HL-60/S4 (cell line): ENCODE measurements at regions not wholly inside any gene's neighbourhood (a gene's known extent, or its start where the extent isn't known, plus 50 kb on each side); places are given as distances from the start of the nearest gene placed in this dataset.

Experiments used
- in situ Hi-C: fragments of 300-500 bp; cut with MboI; formaldehyde crosslinking; loops from 2 replicates; pipeline ENCODE4 v1.14.3; 2022; ENCODE audit warnings: low sequenced_read_pairs

GRCh38 chr1:67632811-67633655 lies 52.0 kb upstream of the GADD45A start:
- in situ Hi-C loops, result no loop called here

GRCh38 chr1:67634396-67634935 lies 50.5 kb upstream of the GADD45A start:
- in situ Hi-C loops, result no loop called here

GRCh38 chr1:67635055-67635809 lies 49.8 kb upstream of the GADD45A start:
- in situ Hi-C loops, result no loop called here
